ENCODE measurements at regions not wholly inside any gene's neighbourhood (a gene's known extent, or its start where the extent isn't known, plus 50 kb on each side); places are given as distances from the start of the nearest gene placed in this dataset.

DNA sequence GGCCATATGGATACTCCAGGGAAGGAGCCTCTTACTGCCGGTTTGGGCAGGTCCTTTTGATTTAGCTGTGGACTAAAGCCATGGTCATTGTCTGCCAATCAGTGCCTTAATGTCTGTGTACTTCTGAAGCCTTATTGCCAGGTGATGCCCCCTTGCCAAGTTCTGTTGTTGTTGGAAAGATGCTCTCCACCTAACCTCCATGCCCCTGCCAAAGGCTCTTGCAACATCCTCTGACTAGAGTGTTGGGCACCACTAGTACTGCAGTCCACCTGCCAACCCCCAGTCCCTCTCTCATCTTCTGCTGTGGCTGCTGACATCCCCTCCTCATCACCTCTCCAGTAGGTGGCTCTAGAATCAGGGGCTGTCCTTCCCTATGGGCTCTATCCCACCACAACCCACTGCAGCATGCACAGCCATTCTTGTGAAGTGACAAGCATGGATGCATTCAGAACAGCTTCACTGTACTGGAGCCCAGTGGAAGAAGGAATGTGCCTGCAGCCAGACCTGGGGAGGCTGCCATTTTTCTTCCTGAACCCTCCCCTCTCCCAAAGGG, 375.3 kb upstream of the CDH5 start:
- TF ChIP-seq CTCF (IDR thresholded peaks at IDR 0.05), result no peak
- TF ChIP-seq POLR2A (IDR thresholded peaks at IDR 0.05), result no peak
